IMR-90 (cell line): ENCODE measurements at regions not wholly inside any gene's neighbourhood (a gene's known extent, or its start where the extent isn't known, plus 50 kb on each side); places are given as distances from the start of the nearest gene placed in this dataset.
A peak's percentile ranks its signal among the peaks of the same experiment; 100 is the strongest.

ENCODE experiments used
- ATAC-seq: fragments of 200-7000 bp; cut with Tn5 transposase; 2 replicates; pipeline ENCODE4 v1.9.1; 2020; ENCODE audit warnings: low read depth, mild to moderate bottlenecking, moderate library complexity
- BruUV-seq: library from RNA; stranded (reverse); fragments of 400-500 nt; replicated peaks from 2 replicates; lab custom pipeline; 2021; lab: Mats Ljungman, UMichigan
- CTCF ChIA-PET: fragments of 300-600 bp; formaldehyde crosslinking; extraction: SDS; loops from one replicate; lab custom pipeline; 2021; ENCODE audit warnings: antibody characterized with exemption; lab: Yijun Ruan, JAX
- POLR2A ChIA-PET: fragments of 300-600 bp; sonication (Branson Sonifier 250); formaldehyde crosslinking; loops from one replicate; lab custom pipeline; 2022; ENCODE audit warnings: antibody characterized with exemption; ENCODE audit not compliant: unreplicated experiment; lab: Charles Lee
- DNase-seq: peaks from one replicate; pipeline ENCODE4 v3.0.0; 2013
- H2AFZ ChIP-seq: replicated peaks from 2 replicates; pipeline ENCODE3; 2013; ENCODE audit warnings: low read length, mild to moderate bottlenecking; ENCODE audit not compliant: poor library complexity
- H2AK5ac ChIP-seq: 2 replicates; pipeline ENCODE4 v1.6.1; 2013; ENCODE audit warnings: low read depth, low read length, inconsistent platforms
- H2AK9ac ChIP-seq: replicated peaks from 2 replicates; pipeline ENCODE3; 2013; ENCODE audit warnings: mild to moderate bottlenecking, low read depth, low read length, moderate library complexity; ENCODE audit not compliant: poor library complexity
- H2BK120ac ChIP-seq: 2 replicates; pipeline ENCODE4 v1.6.1; 2013; ENCODE audit warnings: low read depth, low read length, inconsistent platforms
- H2BK15ac ChIP-seq: 3 replicates; pipeline ENCODE4 v1.6.1; 2013; ENCODE audit warnings: low read depth, low read length, inconsistent platforms
- H2BK20ac ChIP-seq: 2 replicates; pipeline ENCODE4 v1.6.1; 2013; ENCODE audit warnings: low read depth, mild to moderate bottlenecking, inconsistent platforms, low read length, moderate library complexity
- H2BK5ac ChIP-seq: 2 replicates; pipeline ENCODE4 v1.6.1; 2013; ENCODE audit warnings: mild to moderate bottlenecking, low read depth, low read length, inconsistent platforms; ENCODE audit not compliant: poor library complexity, severe bottlenecking
- H3K14ac ChIP-seq: replicated peaks from 2 replicates; pipeline ENCODE4 v1.6.1; 2013; ENCODE audit warnings: low read depth, low read length, inconsistent platforms
- H3K18ac ChIP-seq: 2 replicates; pipeline ENCODE4 v1.6.1; 2013; ENCODE audit warnings: low read depth, low read length, control low read depth
- H3K23ac ChIP-seq: 2 replicates; pipeline ENCODE4 v1.6.1; 2013; ENCODE audit warnings: low read depth, low read length, inconsistent platforms
- H3K27ac ChIP-seq: 2 replicates; pipeline ENCODE4 v1.5.1; 2013; ENCODE audit warnings: mild to moderate bottlenecking, control low read depth, low read length; ENCODE audit not compliant: insufficient read depth
- H3K27me3 ChIP-seq: 2 replicates; pipeline ENCODE4 v1.6.1; 2013; ENCODE audit warnings: low read length; ENCODE audit not compliant: control insufficient read depth, insufficient read depth
- H3K36me3 ChIP-seq: 2 replicates; pipeline ENCODE4 v1.6.1; 2013; ENCODE audit warnings: low read length, mixed read lengths; ENCODE audit not compliant: control insufficient read depth, insufficient read depth
- H3K4ac ChIP-seq: 2 replicates; pipeline ENCODE4 v1.6.1; 2013; ENCODE audit warnings: low read depth, low read length, inconsistent platforms
- H3K4me1 ChIP-seq: 2 replicates; pipeline ENCODE4 v1.6.1; 2013; ENCODE audit warnings: low read length, mixed read lengths; ENCODE audit not compliant: control insufficient read depth, insufficient read depth
- H3K4me2 ChIP-seq: 2 replicates; pipeline ENCODE4 v1.6.1; 2013; ENCODE audit warnings: low read depth, mild to moderate bottlenecking, control low read depth, low read length, moderate library complexity
- H3K4me3 ChIP-seq: 2 replicates; pipeline ENCODE4 v1.5.1; 2013; ENCODE audit warnings: low read depth, mild to moderate bottlenecking, control low read depth, low read length, moderate library complexity; ENCODE audit not compliant: insufficient read depth
- H3K56ac ChIP-seq: 2 replicates; pipeline ENCODE4 v1.6.1; 2013; ENCODE audit warnings: low read length, inconsistent platforms; ENCODE audit not compliant: insufficient read depth; ENCODE audit errors: extremely low read depth
- H3K79me1 ChIP-seq, 2 experiments: 2 replicates each; pipeline ENCODE4 v1.6.1; 2013; ENCODE audit warnings: low read length in 2 of 2, inconsistent platforms in 1 of 2, low read depth in 1 of 2
- H3K9ac ChIP-seq: 2 replicates; pipeline ENCODE4 v1.6.1; 2013; ENCODE audit warnings: low read depth, low read length, control low read depth
- H3K9me1 ChIP-seq: 2 replicates; pipeline ENCODE4 v1.6.1; 2013; ENCODE audit warnings: low read length, inconsistent platforms; ENCODE audit not compliant: insufficient read depth
- H3K9me3 ChIP-seq: 2 replicates; pipeline ENCODE4 v1.6.1; 2013; ENCODE audit warnings: low read length; ENCODE audit not compliant: control insufficient read depth, insufficient read depth
- H4K20me1 ChIP-seq: 2 replicates; pipeline ENCODE4 v1.6.1; 2013; ENCODE audit warnings: low read length, inconsistent platforms; ENCODE audit not compliant: insufficient read depth
- H4K5ac ChIP-seq: 2 replicates; pipeline ENCODE4 v1.6.1; 2013; ENCODE audit warnings: mild to moderate bottlenecking, low read depth, low read length, control low read depth
- H4K8ac ChIP-seq, 2 experiments: 2 replicates each; pipeline ENCODE4 v1.6.1; 2013; ENCODE audit warnings: low read depth in 2 of 2, low read length in 2 of 2, control low read depth in 1 of 2, inconsistent platforms in 1 of 2
- H4K91ac ChIP-seq: 2 replicates; pipeline ENCODE4 v1.6.1; 2013; ENCODE audit warnings: low read depth, low read length, inconsistent platforms; ENCODE audit not compliant: insufficient read depth
- ELK1 ChIP-seq: fragments of 150-350 bp; IDR thresholded peaks from 2 replicates; pipeline ENCODE4 v1.6.1; 2016; ENCODE audit warnings: low read depth, mild to moderate bottlenecking, low read length, moderate library complexity, borderline replicate concordance
- MAFK ChIP-seq: IDR thresholded peaks from 2 replicates; pipeline ENCODE4 v1.6.1; 2012; ENCODE audit warnings: low read depth, low read length, improper control_type of control experiment
- whole genome bisulfite sequencing, 2 experiments: methylation state at CpG; one replicate each; pipeline versions ENCODE4 v1.1.5 to v1.1.7; 2013; ENCODE audit warnings: missing lambda C conversion rate in 2 of 2; ENCODE audit not compliant: insufficient read length in 1 of 2; ENCODE audit errors: extremely low coverage in 2 of 2; 5-methylcytosine and 5-hydroxymethylcytosine counted together
- dilution Hi-C: fragments of 300-500 bp; cut with HindIII; formaldehyde crosslinking; loops from one replicate; pipeline ENCODE4 v1.14.3; 2018; ENCODE audit warnings: low sequenced_read_pairs; ENCODE audit not compliant: unreplicated experiment
- in situ Hi-C: fragments of 300-500 bp; cut with MboI; formaldehyde crosslinking; loops from 3 replicates; pipeline ENCODE4 v1.14.3; 2019; ENCODE audit warnings: low sequenced_read_pairs, inconsistent platforms, mixed read lengths
- intact Hi-C: fragments of 100-400 bp; cut with micrococcal nuclease; formaldehyde crosslinking; loops from 2 replicates; pipeline ENCODE4 v1.10.0; 2022

- Histone ChIP-seq H3K56ac (no peak overlapping the region), H3K4me1 (no peaks in the 10 kb centered on the region), H4K91ac (no peak overlapping the region), H2BK20ac (no peak overlapping the region), H3K9me1 (no peaks in the 10 kb centered on the region), H2AFZ (no peak overlapping the region), H3K18ac (no peak overlapping the region), H4K8ac (no peak overlapping the region), H3K4ac (no peak overlapping the region), H2BK15ac (no peak overlapping the region), H3K14ac (no peak overlapping the region), H3K9ac (no peak overlapping the region), H3K4me3 (no peak overlapping the region), H3K27me3 (no peaks in the 10 kb centered on the region), H3K79me1 (no peaks in the 10 kb centered on the region), H2BK120ac (no peak overlapping the region), H3K27ac (no peak overlapping the region), H2AK9ac (no peak overlapping the region), H3K36me3 (no peaks in the 10 kb centered on the region), H3K9me3 (peaks cover 4% of the 10 kb centered on the region), H3K23ac (no peak overlapping the region), H2AK5ac (no peak overlapping the region), H4K5ac (no peak overlapping the region), H3K4me2 (no peak overlapping the region), H2BK5ac (no peak overlapping the region), H4K20me1 (no peaks in the 10 kb centered on the region)
- dilution Hi-C loops = no loop called here
- CTCF ChIA-PET = no interaction called here
- DNase-seq (no peak), ATAC-seq (no peak)
- in situ Hi-C loops = no loop called here
- intact Hi-C loops = no loop called here
- WGBS, 2 experiments = no CpG with 5 or more reads among the region's 3 CpGs
- no peak for TF ChIP-seq ELK1
- peak; percentile 74 for TF ChIP-seq MAFK
- BruUV-seq = no TSS peak
- POLR2A ChIA-PET = no interaction called here
These were observed 546.5 kb upstream of the ATXN7L3B start for GRCh38 chr12:73991138-73991537.
